ENCODE measurements at regions not wholly inside any gene's neighbourhood (a gene's known extent, or its start where the extent isn't known, plus 50 kb on each side); places are given as distances from the start of the nearest gene placed in this dataset.

DNA sequence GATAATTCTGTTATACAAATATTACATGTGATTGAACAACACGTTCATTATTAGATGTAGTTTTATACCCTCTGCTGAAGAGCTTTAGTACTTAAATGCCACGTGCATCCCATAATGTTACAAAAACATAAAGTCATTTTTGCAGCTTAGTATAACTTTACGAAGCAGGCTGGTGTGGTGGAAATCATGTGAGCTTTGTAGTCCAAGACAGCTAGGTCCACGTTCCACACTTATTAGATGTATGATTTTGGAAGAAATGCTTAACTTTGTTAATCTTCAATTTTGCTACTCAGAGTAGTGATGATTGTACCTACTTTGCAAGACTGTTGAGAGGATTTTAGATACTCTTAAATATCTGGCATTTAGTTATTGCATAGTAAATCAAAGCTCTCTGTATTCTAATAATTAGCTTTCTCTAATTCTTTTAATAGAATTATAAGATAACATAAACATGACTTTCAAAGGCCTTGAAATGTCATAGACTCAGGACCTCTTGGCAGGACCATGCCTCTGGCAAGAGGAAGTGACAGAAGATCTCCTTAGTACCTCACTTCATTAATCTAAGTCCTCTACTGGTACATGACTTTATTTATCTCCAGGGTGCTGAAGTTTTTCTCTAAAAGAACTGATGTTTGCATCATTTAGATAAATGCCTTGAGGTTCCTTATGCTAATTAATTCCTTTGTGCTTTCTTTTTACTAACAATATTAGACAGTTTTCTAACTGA is 153.7 kb downstream of the PCDH20 start:
- H3K4me3 ChIP-seq, result no peak overlapping the region
- TF ChIP-seq, protein P1, sequence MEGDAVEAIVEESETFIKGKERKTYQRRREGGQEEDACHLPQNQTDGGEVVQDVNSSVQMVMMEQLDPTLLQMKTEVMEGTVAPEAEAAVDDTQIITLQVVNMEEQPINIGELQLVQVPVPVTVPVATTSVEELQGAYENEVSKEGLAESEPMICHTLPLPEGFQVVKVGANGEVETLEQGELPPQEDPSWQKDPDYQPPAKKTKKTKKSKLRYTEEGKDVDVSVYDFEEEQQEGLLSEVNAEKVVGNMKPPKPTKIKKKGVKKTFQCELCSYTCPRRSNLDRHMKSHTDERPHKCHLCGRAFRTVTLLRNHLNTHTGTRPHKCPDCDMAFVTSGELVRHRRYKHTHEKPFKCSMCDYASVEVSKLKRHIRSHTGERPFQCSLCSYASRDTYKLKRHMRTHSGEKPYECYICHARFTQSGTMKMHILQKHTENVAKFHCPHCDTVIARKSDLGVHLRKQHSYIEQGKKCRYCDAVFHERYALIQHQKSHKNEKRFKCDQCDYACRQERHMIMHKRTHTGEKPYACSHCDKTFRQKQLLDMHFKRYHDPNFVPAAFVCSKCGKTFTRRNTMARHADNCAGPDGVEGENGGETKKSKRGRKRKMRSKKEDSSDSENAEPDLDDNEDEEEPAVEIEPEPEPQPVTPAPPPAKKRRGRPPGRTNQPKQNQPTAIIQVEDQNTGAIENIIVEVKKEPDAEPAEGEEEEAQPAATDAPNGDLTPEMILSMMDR (IDR thresholded peaks at IDR 0.05), result no peak
- no peak overlapping the region for H3K27ac ChIP-seq

DNA sequence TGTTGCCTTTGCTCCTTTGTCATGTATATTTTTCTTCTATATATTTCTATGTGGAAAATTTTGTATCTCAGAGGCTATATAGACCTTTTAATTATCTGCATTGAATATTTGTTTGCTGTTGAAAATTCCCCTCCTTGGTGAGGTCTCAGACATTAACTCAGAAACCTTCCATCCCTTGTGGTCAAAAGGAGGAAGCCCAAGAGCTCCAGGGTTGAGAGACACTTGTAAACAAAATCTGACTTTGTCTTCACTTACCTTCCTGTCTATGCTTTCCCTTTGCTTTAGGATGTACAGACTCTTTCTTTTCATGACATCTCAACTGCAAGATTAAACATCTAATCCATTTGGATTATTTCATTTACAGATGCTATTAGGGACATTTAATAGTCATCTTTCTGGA is 157.5 kb downstream of the PCDH20 start:
- no peaks in the 10 kb centered on the region for H3K9me3 ChIP-seq
- TF ChIP-seq, protein P1 (IDR thresholded peaks at IDR 0.05), result no peak
- H3K4me3 ChIP-seq, result no peak overlapping the region
- no peaks in the 10 kb centered on the region for H3K36me3 ChIP-seq
- no peaks in the 10 kb centered on the region for H3K27me3 ChIP-seq
- DNase-seq (ENCODE audit: low spot score), result no peak
- no peak overlapping the region for H3K27ac ChIP-seq
- H3K4me1 ChIP-seq, result no peaks in the 10 kb centered on the region

More for the DNA sequence above, 153.7 kb downstream of the PCDH20 start:
- H3K36me3 ChIP-seq, result no peaks in the 10 kb centered on the region
- no peak for DNase-seq (ENCODE audit: low spot score)
- no peaks in the 10 kb centered on the region for H3K27me3 ChIP-seq
- H3K4me1 ChIP-seq, result no peaks in the 10 kb centered on the region
- no peaks in the 10 kb centered on the region for H3K9me3 ChIP-seq

DNA sequence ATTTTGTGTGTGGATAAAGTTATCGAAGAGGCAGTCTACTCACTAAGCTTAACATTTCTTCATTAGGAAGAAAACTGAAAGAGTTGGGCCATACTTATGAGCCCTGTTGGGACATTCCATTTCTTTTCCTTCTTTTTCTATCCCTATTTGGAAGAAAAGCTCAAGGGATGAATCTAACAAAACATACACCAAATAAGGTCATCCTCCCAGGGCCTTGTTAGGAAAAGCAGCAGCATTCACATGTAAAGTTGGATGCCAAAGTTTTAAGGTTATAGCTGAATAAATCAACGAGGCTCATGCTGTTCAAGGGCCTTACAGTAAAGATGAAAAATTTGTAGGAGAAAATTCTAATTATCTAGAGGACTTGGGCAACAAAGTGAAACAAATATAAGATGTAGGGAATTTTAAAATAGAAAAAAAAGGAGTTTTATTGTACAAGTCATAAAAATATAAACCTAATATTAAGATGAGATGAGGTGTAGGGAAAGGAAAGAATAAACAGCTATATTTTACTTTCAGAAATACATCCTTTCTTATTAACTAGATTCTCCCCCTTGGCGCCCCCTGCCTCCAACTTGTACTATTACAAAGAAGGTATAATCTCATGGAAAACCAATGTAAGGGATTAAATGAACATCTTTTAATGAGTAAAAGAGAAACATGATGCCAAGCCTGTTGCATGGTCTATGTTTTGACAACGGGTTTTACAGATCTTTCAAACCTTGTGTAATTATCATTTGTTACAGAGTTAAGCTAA is 160.4 kb downstream of the PCDH20 start:
- Histone ChIP-seq H3K36me3 (no peaks in the 10 kb centered on the region), H3K27ac (no peak overlapping the region), H3K27me3 (no peaks in the 10 kb centered on the region), H3K4me1 (no peaks in the 10 kb centered on the region), H3K9me3 (no peaks in the 10 kb centered on the region), H3K4me3 (no peak overlapping the region)
- DNase-seq (ENCODE audit: low spot score), result no peak
- TF ChIP-seq, protein P1 (IDR thresholded peaks at IDR 0.05), result no peak

DNA sequence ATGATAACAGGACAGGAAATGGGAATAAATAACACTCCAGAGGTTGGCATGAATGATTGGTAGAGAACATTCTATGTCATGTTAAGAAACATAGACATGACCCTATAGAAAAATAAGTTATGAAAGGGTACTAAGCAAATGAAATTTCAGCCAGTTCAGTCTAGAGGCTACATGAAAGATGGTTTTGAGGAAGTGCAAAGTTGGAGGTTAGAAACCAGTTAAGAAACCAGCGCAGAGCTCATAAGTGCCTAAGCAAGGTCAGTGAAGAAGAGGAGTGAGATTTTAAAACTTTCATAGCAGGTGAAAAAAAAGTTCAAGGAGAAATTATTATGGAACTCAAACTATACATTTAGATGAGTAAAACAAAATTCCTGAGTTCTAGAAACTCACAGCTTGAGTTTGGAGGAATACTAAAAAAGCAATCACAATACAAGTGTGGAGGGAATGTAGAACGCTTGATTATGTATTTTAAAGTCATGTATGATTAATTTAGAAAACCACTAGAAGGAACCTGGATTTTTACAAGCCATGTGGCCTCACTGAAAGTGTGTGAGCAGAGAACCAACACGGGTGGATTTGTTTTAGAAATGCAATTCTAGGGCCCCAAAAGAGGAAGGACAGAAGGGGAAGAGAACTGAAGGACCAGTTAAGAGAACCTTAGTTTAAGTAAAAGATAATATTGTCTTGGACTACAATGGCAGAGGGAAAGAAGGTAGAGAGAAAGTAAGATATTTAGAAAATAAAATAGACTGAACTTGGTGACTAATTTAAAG is 162.4 kb downstream of the PCDH20 start:
- Histone ChIP-seq H3K4me1 (no peaks in the 10 kb centered on the region), H3K27ac (no peak overlapping the region), H3K36me3 (no peaks in the 10 kb centered on the region), H3K27me3 (no peaks in the 10 kb centered on the region), H3K9me3 (no peaks in the 10 kb centered on the region), H3K4me3 (no peak overlapping the region)
- DNase-seq (ENCODE audit: low spot score), result no peak
- TF ChIP-seq, protein P1 (IDR thresholded peaks at IDR 0.05), result no peak

DNA sequence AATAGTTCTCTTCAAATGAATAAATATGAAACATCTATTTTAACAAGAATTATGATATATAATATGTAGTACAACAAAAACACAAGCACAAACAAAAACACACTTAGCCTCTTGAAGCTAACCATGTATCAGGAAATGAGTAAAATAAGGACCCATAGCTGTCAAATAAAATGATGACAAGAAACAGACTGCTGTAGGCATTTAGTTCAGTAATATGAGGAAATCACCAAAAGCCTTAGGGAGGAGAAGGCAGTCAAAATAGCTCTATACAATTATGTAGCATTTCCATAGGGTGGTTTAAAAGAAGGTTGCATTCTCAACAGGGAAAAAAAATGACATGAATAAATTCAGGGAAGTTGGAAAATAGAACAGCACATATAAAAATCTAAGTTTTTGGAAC is 163.4 kb downstream of the PCDH20 start:
- no peak overlapping the region for H3K4me3 ChIP-seq
- H3K9me3 ChIP-seq, result no peaks in the 10 kb centered on the region
- TF ChIP-seq, protein P1 (IDR thresholded peaks at IDR 0.05), result no peak
- DNase-seq (ENCODE audit: low spot score), result no peak
- no peak overlapping the region for H3K27ac ChIP-seq
- no peaks in the 10 kb centered on the region for H3K4me1 ChIP-seq
- H3K27me3 ChIP-seq, result no peaks in the 10 kb centered on the region
- H3K36me3 ChIP-seq, result no peaks in the 10 kb centered on the region
